SK-N-MC (cell line): ENCODE measurements at regions not wholly inside any gene's neighbourhood (a gene's known extent, or its start where the extent isn't known, plus 50 kb on each side); places are given as distances from the start of the nearest gene placed in this dataset.

Experiments
- EZH2 ChIP-seq: fragments of 200-600 bp; sonication (generic); IDR thresholded peaks from one replicate; pipeline ENCODE4 v1.6.1; 2017; ENCODE audit warnings: antibody characterized with exemption
- FOXP2 ChIP-seq: optimal IDR thresholded peaks from 2 replicates; pipeline ENCODE3; 2011; ENCODE audit warnings: mild to moderate bottlenecking, moderate library complexity; ENCODE audit not compliant: insufficient read depth; ENCODE audit errors: extremely low read length, control extremely low read depth
- POLR2AphosphoS5 ChIP-seq: IDR thresholded peaks from 2 replicates; pipeline ENCODE4 v1.6.1; 2012; ENCODE audit warnings: mild to moderate bottlenecking, low read depth, low read length, borderline replicate concordance

DNA sequence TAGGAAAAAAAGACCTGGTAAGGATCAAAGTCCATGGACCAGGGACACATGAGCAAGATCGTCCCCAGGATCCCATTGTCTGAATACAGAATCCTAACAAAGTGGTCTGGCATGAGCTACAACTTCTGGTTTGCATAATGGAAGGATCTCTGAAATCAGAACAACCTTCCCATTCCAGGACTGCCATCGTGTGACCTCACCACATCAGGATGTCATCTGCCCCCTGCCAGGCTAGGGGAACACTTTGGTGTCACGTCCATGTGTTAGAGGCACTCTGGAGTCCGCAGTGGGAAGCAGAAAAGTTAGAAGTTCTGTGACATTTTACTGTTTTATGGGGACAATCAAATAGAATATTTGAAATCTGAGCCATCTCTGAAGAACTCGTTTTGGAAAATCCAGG is 160.7 kb downstream of the RGS9 start:
- TF ChIP-seq POLR2AphosphoS5: no peak
- no peak for TF ChIP-seq EZH2
- no peak for TF ChIP-seq FOXP2
